NT2/D1 (cell line): ENCODE measurements at regions not wholly inside any gene's neighbourhood (a gene's known extent, or its start where the extent isn't known, plus 50 kb on each side); places are given as distances from the start of the nearest gene placed in this dataset.

Experiments used
- DNase-seq: peaks from one replicate; pipeline ENCODE4 v3.0.0-alpha.2; 2011; ENCODE audit warnings: low read depth, low spot score
- H3K27me3 ChIP-seq: 2 replicates; pipeline ENCODE4 v1.6.0; 2011; ENCODE audit warnings: mild to moderate bottlenecking; ENCODE audit not compliant: insufficient read length, insufficient read depth
- H3K36me3 ChIP-seq: 2 replicates; pipeline ENCODE4 v1.6.1; 2011; ENCODE audit warnings: mild to moderate bottlenecking, low read length, mixed read lengths; ENCODE audit not compliant: insufficient read depth, insufficient read length
- H3K4me1 ChIP-seq: 2 replicates; pipeline ENCODE4 v1.5.1; 2011; ENCODE audit not compliant: insufficient read depth, insufficient read length
- H3K4me3 ChIP-seq: 2 replicates; pipeline ENCODE4 v1.5.1; 2011; ENCODE audit warnings: low read depth; ENCODE audit not compliant: insufficient read length
- H3K9ac ChIP-seq: 2 replicates; pipeline ENCODE4 v1.6.0; 2011; ENCODE audit warnings: low read depth; ENCODE audit not compliant: insufficient read length
- H3K9me3 ChIP-seq: 2 replicates; pipeline ENCODE4 v1.5.1; 2011; ENCODE audit warnings: mild to moderate bottlenecking, low read length; ENCODE audit not compliant: insufficient read depth
- SUZ12 ChIP-seq: IDR thresholded peaks from 2 replicates; pipeline ENCODE4 v1.6.1; 2011; ENCODE audit not compliant: insufficient read length, insufficient read depth; ENCODE audit errors: extremely low read depth
- YY1 ChIP-seq: IDR thresholded peaks from 2 replicates; pipeline ENCODE4 v1.6.1; 2011; ENCODE audit not compliant: insufficient read length, insufficient read depth
- ZNF274 ChIP-seq: IDR thresholded peaks from 2 replicates; pipeline ENCODE4 v1.6.1; 2011; ENCODE audit warnings: mild to moderate bottlenecking, low read depth, low read length

GRCh38 chr13:54574791-54575190 is 1546.2 kb downstream of the OLFM4 start:
- Histone ChIP-seq H3K4me3 (no peak overlapping the region), H3K4me1 (no peaks in the 10 kb centered on the region), H3K9me3 (no peaks in the 10 kb centered on the region), H3K9ac (no peak overlapping the region), H3K27me3 (no peaks in the 10 kb centered on the region), H3K36me3 (no peaks in the 10 kb centered on the region)
- DNase-seq, result no peak
- TF ChIP-seq YY1 (no peak), ZNF274 (no peak), SUZ12 (no peak)

DNA sequence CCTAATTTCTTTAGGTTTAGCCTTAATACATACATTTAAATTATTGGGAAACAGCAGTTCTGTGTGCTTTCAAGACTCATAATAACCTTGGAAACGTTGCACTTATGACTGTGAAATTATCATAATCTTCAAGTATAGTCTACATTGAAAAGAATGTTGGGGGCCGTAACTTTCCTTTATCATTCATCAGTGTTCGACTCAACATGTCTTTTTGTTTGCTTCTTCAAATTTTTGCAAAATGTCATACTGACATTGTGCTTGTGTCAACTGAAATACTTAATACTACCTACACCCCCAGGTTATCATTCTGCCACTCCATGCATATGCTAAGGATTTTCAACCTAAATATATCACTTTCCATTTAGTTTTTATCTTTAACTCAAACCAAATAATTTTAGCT is 1562.9 kb downstream of the OLFM4 start:
- Histone ChIP-seq H3K4me1 (no peaks in the 10 kb centered on the region), H3K36me3 (no peaks in the 10 kb centered on the region), H3K9ac (no peak overlapping the region), H3K27me3 (no peaks in the 10 kb centered on the region), H3K4me3 (no peak overlapping the region), H3K9me3 (no peaks in the 10 kb centered on the region)
- TF ChIP-seq ZNF274 (no peak), SUZ12 (no peak), YY1 (no peak)
- no peak for DNase-seq

DNA sequence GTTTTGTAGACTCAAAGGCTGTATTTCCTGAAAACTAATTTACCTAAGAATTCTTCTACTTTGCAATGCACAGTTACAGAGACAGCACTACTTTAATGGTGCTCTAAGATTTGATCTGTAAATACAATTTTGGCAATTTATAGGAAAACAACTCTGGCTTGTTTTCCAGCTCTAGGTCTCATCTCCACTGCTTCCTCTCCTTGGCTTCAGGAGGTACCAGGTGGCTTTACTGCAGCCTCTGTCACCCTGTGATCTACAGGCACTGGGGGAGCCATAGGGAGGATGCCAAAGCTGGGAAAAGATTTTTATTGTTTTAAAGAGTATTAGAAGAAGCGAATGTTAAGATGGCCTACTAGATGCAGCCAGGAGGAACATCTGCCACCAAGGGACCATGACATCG is 1563.6 kb downstream of the OLFM4 start:
- no peaks in the 10 kb centered on the region for H3K27me3 ChIP-seq
- H3K9ac ChIP-seq, result no peak overlapping the region
- H3K4me1 ChIP-seq, result no peaks in the 10 kb centered on the region
- H3K36me3 ChIP-seq, result no peaks in the 10 kb centered on the region
- no peak for TF ChIP-seq SUZ12
- no peak for TF ChIP-seq YY1
- no peak for TF ChIP-seq ZNF274
- no peak for DNase-seq
- H3K4me3 ChIP-seq, result no peak overlapping the region
- no peaks in the 10 kb centered on the region for H3K9me3 ChIP-seq

- Histone ChIP-seq H3K9ac (no peak overlapping the region), H3K4me1 (no peaks in the 10 kb centered on the region), H3K36me3 (no peaks in the 10 kb centered on the region), H3K27me3 (no peaks in the 10 kb centered on the region), H3K4me3 (no peak overlapping the region), H3K9me3 (no peaks in the 10 kb centered on the region)
- no peak for DNase-seq
- TF ChIP-seq ZNF274, result no peak
- TF ChIP-seq SUZ12, result no peak
- TF ChIP-seq YY1, result no peak
Observed at GRCh38 chr13:54593504-54593903, 1564.9 kb downstream of the OLFM4 start.

GRCh38 chr13:54597540-54598088 is 1569.0 kb downstream of the OLFM4 start:
- Histone ChIP-seq H3K4me3 (no peak overlapping the region), H3K4me1 (no peaks in the 10 kb centered on the region), H3K36me3 (no peaks in the 10 kb centered on the region), H3K9ac (no peak overlapping the region), H3K9me3 (no peaks in the 10 kb centered on the region), H3K27me3 (no peaks in the 10 kb centered on the region)
- no peak for TF ChIP-seq SUZ12
- no peak for TF ChIP-seq YY1
- TF ChIP-seq ZNF274, result no peak
- no peak for DNase-seq

GRCh38 chr13:54599413-54599812 is 1570.8 kb downstream of the OLFM4 start:
- Histone ChIP-seq H3K9me3 (no peaks in the 10 kb centered on the region), H3K4me3 (no peak overlapping the region), H3K27me3 (no peaks in the 10 kb centered on the region), H3K9ac (no peak overlapping the region), H3K4me1 (no peaks in the 10 kb centered on the region), H3K36me3 (no peaks in the 10 kb centered on the region)
- TF ChIP-seq YY1, result no peak
- TF ChIP-seq SUZ12, result no peak
- TF ChIP-seq ZNF274, result no peak
- no peak for DNase-seq

- no peaks in the 10 kb centered on the region for H3K36me3 ChIP-seq
Observed at GRCh38 chr13:54606944-54607343, 1578.3 kb downstream of the OLFM4 start.

DNA sequence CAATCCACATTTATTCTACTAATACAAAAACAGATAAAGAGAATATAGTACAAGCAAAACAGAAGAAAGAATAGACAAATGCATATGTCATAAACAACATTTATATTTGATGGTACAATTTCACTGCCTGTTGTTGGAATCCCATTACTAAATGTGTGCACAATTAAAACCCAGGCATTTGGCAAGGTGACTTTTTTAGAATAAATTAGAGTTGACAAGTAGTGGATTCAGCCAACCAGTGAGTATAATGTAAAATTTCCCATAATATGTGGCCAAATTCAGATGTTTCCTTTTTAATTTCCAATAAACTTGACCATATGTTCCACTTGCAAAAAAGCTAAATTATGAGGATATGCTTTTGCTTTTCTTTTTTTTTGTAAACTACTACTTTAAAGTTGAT is 1578.8 kb downstream of the OLFM4 start:
- no peak overlapping the region for H3K9ac ChIP-seq
- no peaks in the 10 kb centered on the region for H3K4me1 ChIP-seq
- no peaks in the 10 kb centered on the region for H3K27me3 ChIP-seq
- no peak for TF ChIP-seq YY1
- no peak for TF ChIP-seq SUZ12
- no peak for TF ChIP-seq ZNF274
- H3K9me3 ChIP-seq, result no peaks in the 10 kb centered on the region
- no peak for DNase-seq
- H3K36me3 ChIP-seq, result no peaks in the 10 kb centered on the region
- H3K4me3 ChIP-seq, result no peak overlapping the region

More at GRCh38 chr13:54606944-54607343, 1578.3 kb downstream of the OLFM4 start:
- H3K9ac ChIP-seq, result no peak overlapping the region
- H3K4me1 ChIP-seq, result no peaks in the 10 kb centered on the region
- H3K4me3 ChIP-seq, result no peak overlapping the region
- H3K9me3 ChIP-seq, result no peaks in the 10 kb centered on the region
- no peak for TF ChIP-seq YY1
- no peak for DNase-seq
- no peaks in the 10 kb centered on the region for H3K27me3 ChIP-seq
